ENCODE measurements at regions not wholly inside any gene's neighbourhood (a gene's known extent, or its start where the extent isn't known, plus 50 kb on each side); places are given as distances from the start of the nearest gene placed in this dataset.

DNA sequence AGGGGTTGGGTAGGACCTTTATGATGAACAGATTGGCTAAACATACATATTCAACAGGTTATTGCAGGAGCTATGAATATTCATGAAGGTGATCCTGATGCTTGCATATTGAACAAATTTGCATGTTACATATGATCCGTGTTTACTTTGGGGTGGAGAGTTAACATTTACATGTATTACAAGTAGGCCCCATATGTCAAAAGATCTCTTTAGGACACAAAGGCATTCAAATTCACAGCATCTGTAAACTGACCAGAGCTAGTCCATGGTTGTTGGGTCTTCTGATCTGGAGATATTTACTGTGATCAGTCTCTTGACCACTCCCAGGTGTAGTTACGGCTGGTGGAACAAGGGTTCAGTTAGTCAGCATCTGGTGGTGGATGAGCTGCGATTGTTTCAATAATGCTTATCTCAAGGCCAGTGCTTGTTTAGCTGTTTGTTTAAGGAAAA lies 80.4 kb downstream of the PMAIP1 start:
- TF ChIP-seq, protein P1, sequence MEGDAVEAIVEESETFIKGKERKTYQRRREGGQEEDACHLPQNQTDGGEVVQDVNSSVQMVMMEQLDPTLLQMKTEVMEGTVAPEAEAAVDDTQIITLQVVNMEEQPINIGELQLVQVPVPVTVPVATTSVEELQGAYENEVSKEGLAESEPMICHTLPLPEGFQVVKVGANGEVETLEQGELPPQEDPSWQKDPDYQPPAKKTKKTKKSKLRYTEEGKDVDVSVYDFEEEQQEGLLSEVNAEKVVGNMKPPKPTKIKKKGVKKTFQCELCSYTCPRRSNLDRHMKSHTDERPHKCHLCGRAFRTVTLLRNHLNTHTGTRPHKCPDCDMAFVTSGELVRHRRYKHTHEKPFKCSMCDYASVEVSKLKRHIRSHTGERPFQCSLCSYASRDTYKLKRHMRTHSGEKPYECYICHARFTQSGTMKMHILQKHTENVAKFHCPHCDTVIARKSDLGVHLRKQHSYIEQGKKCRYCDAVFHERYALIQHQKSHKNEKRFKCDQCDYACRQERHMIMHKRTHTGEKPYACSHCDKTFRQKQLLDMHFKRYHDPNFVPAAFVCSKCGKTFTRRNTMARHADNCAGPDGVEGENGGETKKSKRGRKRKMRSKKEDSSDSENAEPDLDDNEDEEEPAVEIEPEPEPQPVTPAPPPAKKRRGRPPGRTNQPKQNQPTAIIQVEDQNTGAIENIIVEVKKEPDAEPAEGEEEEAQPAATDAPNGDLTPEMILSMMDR (conservative IDR thresholded peaks at IDR 0.05; ENCODE audit: low read length): no peak
- no peak for TF ChIP-seq EZH2phosphoT487 (IDR thresholded peaks at IDR 0.05; ENCODE audit: borderline replicate concordance)

Data from Loucy (cell line).